ENCODE measurements at regions not wholly inside any gene's neighbourhood (a gene's known extent, or its start where the extent isn't known, plus 50 kb on each side); places are given as distances from the start of the nearest gene placed in this dataset.

GRCh38 chr21:26754853-26755252, 90.4 kb downstream of the ADAMTS1 start:
- no peak for TF ChIP-seq CTCF (IDR thresholded peaks at IDR 0.05; ENCODE audit: insufficient read depth, low read length)
- TF ChIP-seq, protein P1, sequence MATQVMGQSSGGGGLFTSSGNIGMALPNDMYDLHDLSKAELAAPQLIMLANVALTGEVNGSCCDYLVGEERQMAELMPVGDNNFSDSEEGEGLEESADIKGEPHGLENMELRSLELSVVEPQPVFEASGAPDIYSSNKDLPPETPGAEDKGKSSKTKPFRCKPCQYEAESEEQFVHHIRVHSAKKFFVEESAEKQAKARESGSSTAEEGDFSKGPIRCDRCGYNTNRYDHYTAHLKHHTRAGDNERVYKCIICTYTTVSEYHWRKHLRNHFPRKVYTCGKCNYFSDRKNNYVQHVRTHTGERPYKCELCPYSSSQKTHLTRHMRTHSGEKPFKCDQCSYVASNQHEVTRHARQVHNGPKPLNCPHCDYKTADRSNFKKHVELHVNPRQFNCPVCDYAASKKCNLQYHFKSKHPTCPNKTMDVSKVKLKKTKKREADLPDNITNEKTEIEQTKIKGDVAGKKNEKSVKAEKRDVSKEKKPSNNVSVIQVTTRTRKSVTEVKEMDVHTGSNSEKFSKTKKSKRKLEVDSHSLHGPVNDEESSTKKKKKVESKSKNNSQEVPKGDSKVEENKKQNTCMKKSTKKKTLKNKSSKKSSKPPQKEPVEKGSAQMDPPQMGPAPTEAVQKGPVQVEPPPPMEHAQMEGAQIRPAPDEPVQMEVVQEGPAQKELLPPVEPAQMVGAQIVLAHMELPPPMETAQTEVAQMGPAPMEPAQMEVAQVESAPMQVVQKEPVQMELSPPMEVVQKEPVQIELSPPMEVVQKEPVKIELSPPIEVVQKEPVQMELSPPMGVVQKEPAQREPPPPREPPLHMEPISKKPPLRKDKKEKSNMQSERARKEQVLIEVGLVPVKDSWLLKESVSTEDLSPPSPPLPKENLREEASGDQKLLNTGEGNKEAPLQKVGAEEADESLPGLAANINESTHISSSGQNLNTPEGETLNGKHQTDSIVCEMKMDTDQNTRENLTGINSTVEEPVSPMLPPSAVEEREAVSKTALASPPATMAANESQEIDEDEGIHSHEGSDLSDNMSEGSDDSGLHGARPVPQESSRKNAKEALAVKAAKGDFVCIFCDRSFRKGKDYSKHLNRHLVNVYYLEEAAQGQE (IDR thresholded peaks at IDR 0.05; ENCODE audit: insufficient replicate concordance, low read depth): no peak
- no peak for TF ChIP-seq GABPA (IDR thresholded peaks at IDR 0.05; ENCODE audit: low read depth)
